Ascending aorta (tissue), 2 donors: ENCODE measurements at regions not wholly inside any gene's neighbourhood (a gene's known extent, or its start where the extent isn't known, plus 50 kb on each side); places are given as distances from the start of the nearest gene placed in this dataset.

Source experiments
- DNase-seq, 2 donors: peaks; one replicate each; pipeline ENCODE4 v3.0.0-alpha.2; 2019; ENCODE audit warnings: low spot score in 2 of 2
- H3K27ac ChIP-seq, 2 donors: fragments of 200-600 bp; sonication (generic); one replicate each; pipeline ENCODE4 v1.5.1; 2016 to 2017; ENCODE audit warnings: mild to moderate bottlenecking in 1 of 2
- H3K27me3 ChIP-seq: fragments of 200-600 bp; sonication (generic); one replicate; pipeline ENCODE4 v1.5.1; 2017
- H3K36me3 ChIP-seq, 2 donors: fragments of 200-600 bp; sonication (generic); one replicate each; pipeline ENCODE4 v1.5.1; 2016
- H3K4me1 ChIP-seq, 2 donors: fragments of 200-600 bp; sonication (generic); one replicate each; pipeline ENCODE4 v1.5.1; 2016 to 2017; ENCODE audit warnings: mild to moderate bottlenecking in 1 of 2
- H3K4me3 ChIP-seq, 2 donors: fragments of 200-600 bp; sonication (generic); one replicate each; pipeline ENCODE4 v1.5.1; 2016 to 2017; ENCODE audit warnings: mild to moderate bottlenecking in 1 of 2
- H3K9me3 ChIP-seq, 2 donors: fragments of 200-600 bp; sonication (generic); one replicate each; pipeline ENCODE4 v1.5.1; 2016
- intact Hi-C: fragments of 100-400 bp; cut with DNase I; formaldehyde crosslinking; loops from one replicate; pipeline ENCODE4 v1.15.1; 2023
- TF ChIP-seq, protein P1 (sequence below), 3 experiments: fragments of 200-600 bp in 2 of 3; fragments of 450-650 bp in 1 of 3; sonication (generic) in 2 of 3; IDR thresholded peaks; one replicate each; pipeline ENCODE4 v1.5.1; 2016 to 2019; ENCODE audit warnings: antibody characterized with exemption in 3 of 3, mild to moderate bottlenecking in 1 of 3, moderate library complexity in 1 of 3

DNA sequence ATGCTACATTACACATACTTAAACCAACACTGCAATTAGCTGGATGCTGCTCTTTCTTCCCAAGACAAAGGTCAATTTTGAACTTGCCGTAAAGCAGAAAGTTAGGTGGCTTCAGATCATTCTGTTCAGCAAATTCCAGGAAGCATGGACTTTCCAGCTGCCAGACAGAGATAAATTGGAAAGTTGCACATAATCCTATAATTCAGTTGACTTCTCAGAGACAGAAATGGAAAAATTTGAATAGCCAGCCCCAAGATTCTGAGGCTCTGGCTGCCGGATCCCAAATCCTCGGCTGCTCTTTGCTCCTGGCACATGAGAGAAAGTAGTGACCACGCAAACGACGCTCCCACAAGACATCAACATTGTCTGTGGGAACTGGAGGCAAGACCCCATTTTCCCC, 105.0 kb upstream of the VIPR2 start:
- Histone ChIP-seq H3K4me1 (no peaks in the 10 kb centered on the region), H3K27me3 (no peaks in the 10 kb centered on the region), H3K36me3 (no peaks in the 10 kb centered on the region), H3K27ac (no peak overlapping the region), H3K9me3 (no peaks in the 10 kb centered on the region), H3K4me3 (no peak overlapping the region)
- no peak for DNase-seq
- TF ChIP-seq, protein P1, sequence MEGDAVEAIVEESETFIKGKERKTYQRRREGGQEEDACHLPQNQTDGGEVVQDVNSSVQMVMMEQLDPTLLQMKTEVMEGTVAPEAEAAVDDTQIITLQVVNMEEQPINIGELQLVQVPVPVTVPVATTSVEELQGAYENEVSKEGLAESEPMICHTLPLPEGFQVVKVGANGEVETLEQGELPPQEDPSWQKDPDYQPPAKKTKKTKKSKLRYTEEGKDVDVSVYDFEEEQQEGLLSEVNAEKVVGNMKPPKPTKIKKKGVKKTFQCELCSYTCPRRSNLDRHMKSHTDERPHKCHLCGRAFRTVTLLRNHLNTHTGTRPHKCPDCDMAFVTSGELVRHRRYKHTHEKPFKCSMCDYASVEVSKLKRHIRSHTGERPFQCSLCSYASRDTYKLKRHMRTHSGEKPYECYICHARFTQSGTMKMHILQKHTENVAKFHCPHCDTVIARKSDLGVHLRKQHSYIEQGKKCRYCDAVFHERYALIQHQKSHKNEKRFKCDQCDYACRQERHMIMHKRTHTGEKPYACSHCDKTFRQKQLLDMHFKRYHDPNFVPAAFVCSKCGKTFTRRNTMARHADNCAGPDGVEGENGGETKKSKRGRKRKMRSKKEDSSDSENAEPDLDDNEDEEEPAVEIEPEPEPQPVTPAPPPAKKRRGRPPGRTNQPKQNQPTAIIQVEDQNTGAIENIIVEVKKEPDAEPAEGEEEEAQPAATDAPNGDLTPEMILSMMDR (IDR thresholded peaks at IDR 0.05) = no peak
- intact Hi-C loops = no loop called here

- intact Hi-C loops = no loop called here
- DNase-seq = no peak
- Histone ChIP-seq H3K9me3 (no peaks in the 10 kb centered on the region), H3K36me3 (no peaks in the 10 kb centered on the region), H3K27ac (no peak overlapping the region), H3K4me3 (no peak overlapping the region), H3K4me1 (no peaks in the 10 kb centered on the region), H3K27me3 (no peaks in the 10 kb centered on the region)
- TF ChIP-seq, protein P1 (IDR thresholded peaks at IDR 0.05) = no peak
Observed at GRCh38 chr7:159247910-159248309, 103.2 kb upstream of the VIPR2 start.

- DNase-seq = no peak
- Histone ChIP-seq H3K27ac (no peak overlapping the region), H3K27me3 (no peaks in the 10 kb centered on the region), H3K4me1 (no peaks in the 10 kb centered on the region), H3K36me3 (no peaks in the 10 kb centered on the region), H3K4me3 (no peak overlapping the region), H3K9me3 (no peaks in the 10 kb centered on the region)
- TF ChIP-seq, protein P1 (IDR thresholded peaks at IDR 0.05) = no peak
- intact Hi-C loops = no loop called here
Observed at GRCh38 chr7:159246702-159247480, 102.2 kb upstream of the VIPR2 start.

DNA sequence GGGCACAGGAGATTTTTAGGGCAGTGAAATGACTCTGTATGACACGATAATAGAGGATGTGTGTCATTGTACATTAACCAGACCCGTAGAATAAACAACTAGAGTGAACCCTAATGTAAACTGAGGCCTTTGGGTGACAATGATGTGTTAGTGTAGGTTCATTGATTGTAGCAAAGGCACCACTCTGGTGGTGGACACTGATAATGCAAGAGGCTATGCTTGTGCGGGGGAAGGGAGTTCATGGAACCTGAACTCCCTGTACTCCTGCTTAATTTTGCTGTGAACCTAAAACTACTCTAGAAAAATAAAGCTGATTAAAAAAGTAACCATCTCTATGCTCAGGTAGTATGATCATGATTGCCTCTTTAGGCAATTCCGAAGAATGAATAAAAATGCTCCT, 96.3 kb upstream of the VIPR2 start:
- H3K4me3 ChIP-seq = no peak overlapping the region
- H3K36me3 ChIP-seq = no peaks in the 10 kb centered on the region
- H3K27me3 ChIP-seq = no peaks in the 10 kb centered on the region
- H3K4me1 ChIP-seq = no peaks in the 10 kb centered on the region
- no peak overlapping the region for H3K27ac ChIP-seq
- TF ChIP-seq, protein P1 (IDR thresholded peaks at IDR 0.05) = no peak
- DNase-seq = no peak
- H3K9me3 ChIP-seq = no peaks in the 10 kb centered on the region
- intact Hi-C loops = no loop called here

DNA sequence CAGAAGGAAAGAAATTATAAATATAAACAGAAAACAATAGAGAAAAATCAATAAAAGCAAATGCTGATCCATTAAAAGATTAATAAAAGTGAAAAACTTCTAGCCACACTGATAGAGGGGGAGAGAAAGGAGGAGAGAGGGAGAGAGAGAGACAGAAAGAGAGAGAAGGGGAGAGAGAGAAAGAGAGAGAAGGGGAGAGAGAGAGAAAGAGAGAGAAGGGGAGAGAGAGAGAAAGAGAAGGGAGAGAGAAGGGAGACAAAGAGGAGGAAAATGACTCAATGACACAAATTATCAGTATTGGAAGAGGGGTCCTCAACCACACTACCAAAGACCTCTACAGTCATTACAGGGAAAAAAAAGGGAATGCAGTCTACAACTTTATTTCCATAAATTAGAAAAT, 94.4 kb upstream of the VIPR2 start:
- Histone ChIP-seq H3K36me3 (no peaks in the 10 kb centered on the region), H3K4me3 (no peak overlapping the region), H3K9me3 (no peaks in the 10 kb centered on the region), H3K27ac (no peak overlapping the region), H3K27me3 (no peaks in the 10 kb centered on the region), H3K4me1 (no peaks in the 10 kb centered on the region)
- DNase-seq = no peak
- TF ChIP-seq, protein P1 (IDR thresholded peaks at IDR 0.05) = no peak
- intact Hi-C loops = no loop called here
